H1 (cell line): ENCODE measurements at regions not wholly inside any gene's neighbourhood (a gene's known extent, or its start where the extent isn't known, plus 50 kb on each side); places are given as distances from the start of the nearest gene placed in this dataset.

Source experiments
- BRCA1 ChIP-seq: IDR thresholded peaks from 2 replicates; pipeline ENCODE4 v1.6.1; 2012; ENCODE audit warnings: low read depth, low read length, improper control_type of control experiment
- PHF8 ChIP-seq: fragments of 200-600 bp; sonication (generic); conservative IDR thresholded peaks from 2 replicates; pipeline ENCODE4 v1.7.1; 2012; ENCODE audit warnings: low read depth, mild to moderate bottlenecking, inconsistent platforms, low read length, moderate library complexity
- POLR2A ChIP-seq, 2 experiments: IDR thresholded peaks; 1 replicate in 1 of 2; 2 replicates in 1 of 2; pipeline ENCODE4 v1.6.1; 2011; ENCODE audit warnings: low read depth in 2 of 2, low read length in 2 of 2, mild to moderate bottlenecking in 2 of 2; ENCODE audit errors: control extremely low read depth in 1 of 2
- RXRA ChIP-seq: IDR thresholded peaks from 2 replicates; pipeline ENCODE4 v1.6.1; 2011; ENCODE audit warnings: low read depth, mild to moderate bottlenecking, low read length, moderate library complexity; ENCODE audit not compliant: insufficient read depth
- SIN3A ChIP-seq, 2 experiments: IDR thresholded peaks in 1 of 2; conservative IDR thresholded peaks in 1 of 2; 2 replicates each; pipeline ENCODE4 v1.6.1; 2011 to 2012; ENCODE audit warnings: low read length in 2 of 2, improper control_type of control experiment in 1 of 2, low read depth in 1 of 2, mild to moderate bottlenecking in 1 of 2
- SP1 ChIP-seq: IDR thresholded peaks from 2 replicates; pipeline ENCODE4 v1.6.1; 2011; ENCODE audit warnings: low read depth, low read length
- TEAD4 ChIP-seq: IDR thresholded peaks from 2 replicates; pipeline ENCODE4 v1.6.1; 2012; ENCODE audit warnings: low read depth, low read length, inconsistent platforms, mixed read lengths
- TF ChIP-seq, protein P1 (sequence below), 3 experiments: IDR thresholded peaks; 1 replicate in 2 of 3; 2 replicates in 1 of 3; pipeline versions ENCODE4 v1.5.1 to v1.6.1; 2011; ENCODE audit warnings: low read length in 3 of 3, mild to moderate bottlenecking in 3 of 3, inconsistent platforms in 2 of 3, low read depth in 1 of 3, moderate library complexity in 1 of 3; ENCODE audit not compliant: insufficient read depth in 1 of 3; ENCODE audit errors: control extremely low read depth in 1 of 3

DNA sequence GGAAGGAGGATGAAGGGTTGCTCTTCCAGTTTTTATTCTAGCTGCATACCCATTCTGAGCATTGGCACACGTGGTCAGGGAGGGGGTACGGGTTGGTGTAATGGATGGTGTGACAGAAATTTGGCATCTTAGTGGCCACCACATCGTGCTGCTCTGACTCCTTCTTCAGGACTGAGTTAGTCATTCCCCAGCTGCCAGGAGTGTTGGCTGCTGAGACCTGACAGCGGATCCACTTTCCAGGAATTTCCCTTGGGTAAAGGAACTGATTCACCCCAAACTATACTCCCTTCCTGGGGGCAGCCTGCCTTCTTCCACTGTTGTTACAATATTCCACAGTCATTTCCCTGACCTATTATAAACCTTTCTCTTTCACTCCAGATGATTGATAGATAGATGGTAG lies 595.5 kb upstream of the KLHL1 start:
- no peak for TF ChIP-seq SIN3A (conservative IDR thresholded peaks at IDR 0.05 in 1 of 2, IDR thresholded peaks at IDR 0.05 in 1 of 2; ENCODE audit: low read depth in 1 of 2, low read length in 2 of 2)
- TF ChIP-seq SP1 = no peak
- TF ChIP-seq, protein P1, sequence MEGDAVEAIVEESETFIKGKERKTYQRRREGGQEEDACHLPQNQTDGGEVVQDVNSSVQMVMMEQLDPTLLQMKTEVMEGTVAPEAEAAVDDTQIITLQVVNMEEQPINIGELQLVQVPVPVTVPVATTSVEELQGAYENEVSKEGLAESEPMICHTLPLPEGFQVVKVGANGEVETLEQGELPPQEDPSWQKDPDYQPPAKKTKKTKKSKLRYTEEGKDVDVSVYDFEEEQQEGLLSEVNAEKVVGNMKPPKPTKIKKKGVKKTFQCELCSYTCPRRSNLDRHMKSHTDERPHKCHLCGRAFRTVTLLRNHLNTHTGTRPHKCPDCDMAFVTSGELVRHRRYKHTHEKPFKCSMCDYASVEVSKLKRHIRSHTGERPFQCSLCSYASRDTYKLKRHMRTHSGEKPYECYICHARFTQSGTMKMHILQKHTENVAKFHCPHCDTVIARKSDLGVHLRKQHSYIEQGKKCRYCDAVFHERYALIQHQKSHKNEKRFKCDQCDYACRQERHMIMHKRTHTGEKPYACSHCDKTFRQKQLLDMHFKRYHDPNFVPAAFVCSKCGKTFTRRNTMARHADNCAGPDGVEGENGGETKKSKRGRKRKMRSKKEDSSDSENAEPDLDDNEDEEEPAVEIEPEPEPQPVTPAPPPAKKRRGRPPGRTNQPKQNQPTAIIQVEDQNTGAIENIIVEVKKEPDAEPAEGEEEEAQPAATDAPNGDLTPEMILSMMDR (IDR thresholded peaks at IDR 0.05; ENCODE audit: control extremely low read depth in 1 of 3, insufficient read depth in 1 of 3, low read depth in 1 of 3, low read length in 3 of 3) = no peak
- TF ChIP-seq PHF8 = no peak
- no peak for TF ChIP-seq BRCA1
- no peak for TF ChIP-seq POLR2A (IDR thresholded peaks at IDR 0.05; ENCODE audit: control extremely low read depth in 1 of 2, low read depth in 2 of 2, low read length in 2 of 2)
- no peak for TF ChIP-seq TEAD4
- no peak for TF ChIP-seq RXRA
